ENCODE measurements at regions not wholly inside any gene's neighbourhood (a gene's known extent, or its start where the extent isn't known, plus 50 kb on each side); places are given as distances from the start of the nearest gene placed in this dataset.
"Not testable (repeated sequence)": the region's sequence is repeated elsewhere in the genome, so short reads cannot be mapped to it uniquely, and the experiment has no call there.

- Histone ChIP-seq H3K4me1 (no peaks in the 10 kb centered on the region), H3K36me3 (no peaks in the 10 kb centered on the region), H3K4me3 (no peak overlapping the region), H3K27me3 (no peaks in the 10 kb centered on the region), H3K27ac (no peak overlapping the region), H3K9me3 (no peaks in the 10 kb centered on the region)
- intact Hi-C loops (cut with DNase I; ENCODE audit: low total_unique reads), result no loop called here
- no peak for DNase-seq (ENCODE audit: low spot score in 2 of 2)
- no peak for TF ChIP-seq POLR2AphosphoS5 (IDR thresholded peaks at IDR 0.05)
- TF ChIP-seq CTCF (IDR thresholded peaks at IDR 0.05), result no peak
- TF ChIP-seq POLR2A (IDR thresholded peaks at IDR 0.05), result no peak
Observed at GRCh38 chr7:53131697-53132096, 96.3 kb downstream of the POM121L12 start.

GRCh38 chr7:53151496-53151895 lies 116.1 kb downstream of the POM121L12 start:
- Histone ChIP-seq H3K36me3 (no peaks in the 10 kb centered on the region), H3K27me3 (no peaks in the 10 kb centered on the region), H3K4me1 (no peaks in the 10 kb centered on the region), H3K4me3 (no peak overlapping the region), H3K9me3 (no peaks in the 10 kb centered on the region), H3K27ac (no peak overlapping the region)
- TF ChIP-seq POLR2AphosphoS5 (IDR thresholded peaks at IDR 0.05) (no peak), POLR2A (IDR thresholded peaks at IDR 0.05) (no peak), CTCF (IDR thresholded peaks at IDR 0.05) (no peak)
- no peak for DNase-seq (ENCODE audit: low spot score in 2 of 2)
- intact Hi-C loops (cut with DNase I; ENCODE audit: low total_unique reads), result no loop called here

GRCh38 chr7:53187184-53187583 lies 151.8 kb downstream of the POM121L12 start:
- DNase-seq (ENCODE audit: low spot score in 2 of 2); intact Hi-C loops (cut with DNase I; ENCODE audit: low total_unique reads); H3K36me3 ChIP-seq; H3K4me3 ChIP-seq; H3K27me3 ChIP-seq; H3K27ac ChIP-seq; H3K9me3 ChIP-seq; H3K4me1 ChIP-seq: not testable (repeated sequence)

GRCh38 chr7:53191191-53191695 lies 155.8 kb downstream of the POM121L12 start:
- H3K27me3 ChIP-seq, result no peaks in the 10 kb centered on the region
- H3K27ac ChIP-seq, result no peak overlapping the region
- DNase-seq (ENCODE audit: low spot score in 2 of 2), result no peak
- H3K9me3 ChIP-seq, result no peaks in the 10 kb centered on the region
- H3K36me3 ChIP-seq, result no peaks in the 10 kb centered on the region
- intact Hi-C loops (cut with DNase I; ENCODE audit: low total_unique reads), result no loop called here
- H3K4me1 ChIP-seq, result no peaks in the 10 kb centered on the region
- H3K4me3 ChIP-seq, result no peak overlapping the region
- TF ChIP-seq POLR2AphosphoS5 (IDR thresholded peaks at IDR 0.05), result no peak
- no peak for TF ChIP-seq POLR2A (IDR thresholded peaks at IDR 0.05)
- no peak for TF ChIP-seq CTCF (IDR thresholded peaks at IDR 0.05)

- Histone ChIP-seq H3K27me3 (no peaks in the 10 kb centered on the region), H3K27ac (no peak overlapping the region), H3K9me3 (no peaks in the 10 kb centered on the region), H3K36me3 (no peaks in the 10 kb centered on the region), H3K4me1 (no peaks in the 10 kb centered on the region), H3K4me3 (no peak overlapping the region)
- intact Hi-C loops (cut with DNase I; ENCODE audit: low total_unique reads), result no loop called here
- TF ChIP-seq POLR2AphosphoS5 (IDR thresholded peaks at IDR 0.05) (no peak), POLR2A (IDR thresholded peaks at IDR 0.05) (no peak), CTCF (IDR thresholded peaks at IDR 0.05) (no peak)
- DNase-seq (ENCODE audit: low spot score in 2 of 2), result no peak
Observed at GRCh38 chr7:53191836-53192443, 156.5 kb downstream of the POM121L12 start.

- no peak overlapping the region for H3K4me3 ChIP-seq
- no peak for TF ChIP-seq POLR2AphosphoS5 (IDR thresholded peaks at IDR 0.05)
- no peaks in the 10 kb centered on the region for H3K36me3 ChIP-seq
- H3K4me1 ChIP-seq, result no peaks in the 10 kb centered on the region
- intact Hi-C loops (cut with DNase I; ENCODE audit: low total_unique reads), result no loop called here
- no peak for DNase-seq (ENCODE audit: low spot score in 2 of 2)
- no peaks in the 10 kb centered on the region for H3K27me3 ChIP-seq
- H3K9me3 ChIP-seq, result peaks cover 0 to 26% of the 10 kb centered on the region in 2 donors
- no peak overlapping the region for H3K27ac ChIP-seq
Observed at GRCh38 chr7:53205006-53205405, 169.6 kb downstream of the POM121L12 start.

All from breast epithelium (tissue), 4 donors.